DOHH2 (cell line): ENCODE measurements at regions not wholly inside any gene's neighbourhood (a gene's known extent, or its start where the extent isn't known, plus 50 kb on each side); places are given as distances from the start of the nearest gene placed in this dataset.

Experiments
- EZH2phosphoT487 ChIP-seq: fragments of 200-600 bp; sonication (generic); IDR thresholded peaks from 2 replicates; pipeline ENCODE4 v1.6.1; 2017; ENCODE audit warnings: borderline replicate concordance, mild to moderate bottlenecking, antibody characterized with exemption, low read length, moderate library complexity, mixed read lengths
- TF ChIP-seq, protein P1 (sequence below): fragments of 200-600 bp; sonication (generic); IDR thresholded peaks from one replicate; pipeline ENCODE4 v1.5.1; 2014; ENCODE audit warnings: antibody characterized with exemption, mild to moderate bottlenecking, low read depth, low read length; ENCODE audit not compliant: poor library complexity, severe bottlenecking

DNA sequence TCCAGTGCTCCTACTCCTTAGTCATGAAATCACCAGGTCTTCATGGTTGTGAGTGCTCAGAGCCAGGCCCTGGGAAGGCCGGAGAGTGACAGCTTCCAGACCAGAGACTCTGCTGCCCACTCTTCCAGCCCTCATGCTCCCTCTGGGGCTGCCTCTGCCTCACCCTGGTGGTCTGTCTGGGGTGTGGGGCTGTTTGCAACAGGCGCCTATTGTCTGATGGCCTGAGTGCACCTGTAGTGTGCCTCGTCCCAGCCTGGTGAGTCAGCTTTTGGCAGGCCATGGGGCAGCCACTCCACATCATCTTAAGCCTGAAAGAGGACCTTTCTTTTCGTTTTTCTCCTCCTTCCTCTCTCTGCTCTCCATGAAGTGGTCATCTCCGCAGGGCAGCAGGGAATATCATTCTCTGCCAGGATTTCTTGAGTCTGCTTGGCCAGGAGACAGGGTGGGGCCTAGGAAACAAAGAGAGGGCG lies 173.8 kb downstream of the VEGFA start:
- TF ChIP-seq, protein P1, sequence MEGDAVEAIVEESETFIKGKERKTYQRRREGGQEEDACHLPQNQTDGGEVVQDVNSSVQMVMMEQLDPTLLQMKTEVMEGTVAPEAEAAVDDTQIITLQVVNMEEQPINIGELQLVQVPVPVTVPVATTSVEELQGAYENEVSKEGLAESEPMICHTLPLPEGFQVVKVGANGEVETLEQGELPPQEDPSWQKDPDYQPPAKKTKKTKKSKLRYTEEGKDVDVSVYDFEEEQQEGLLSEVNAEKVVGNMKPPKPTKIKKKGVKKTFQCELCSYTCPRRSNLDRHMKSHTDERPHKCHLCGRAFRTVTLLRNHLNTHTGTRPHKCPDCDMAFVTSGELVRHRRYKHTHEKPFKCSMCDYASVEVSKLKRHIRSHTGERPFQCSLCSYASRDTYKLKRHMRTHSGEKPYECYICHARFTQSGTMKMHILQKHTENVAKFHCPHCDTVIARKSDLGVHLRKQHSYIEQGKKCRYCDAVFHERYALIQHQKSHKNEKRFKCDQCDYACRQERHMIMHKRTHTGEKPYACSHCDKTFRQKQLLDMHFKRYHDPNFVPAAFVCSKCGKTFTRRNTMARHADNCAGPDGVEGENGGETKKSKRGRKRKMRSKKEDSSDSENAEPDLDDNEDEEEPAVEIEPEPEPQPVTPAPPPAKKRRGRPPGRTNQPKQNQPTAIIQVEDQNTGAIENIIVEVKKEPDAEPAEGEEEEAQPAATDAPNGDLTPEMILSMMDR: no peak
- no peak for TF ChIP-seq EZH2phosphoT487
